Activated T-cell treated with anti-CD3 and anti-CD28 coated beads, Interleukin-2, amount 50 U/mL, for 4 hours (primary cell): ENCODE measurements at regions not wholly inside any gene's neighbourhood (a gene's known extent, or its start where the extent isn't known, plus 50 kb on each side); places are given as distances from the start of the nearest gene placed in this dataset.
A peak's percentile ranks its signal among the peaks of the same experiment; 100 is the strongest.
"Not testable (repeated sequence)": the region's sequence is repeated elsewhere in the genome, so short reads cannot be mapped to it uniquely, and the experiment has no call there.

Source experiments
- ATAC-seq, 2 donors: fragments of 200-7000 bp; cut with Tn5 transposase; one replicate each; pipeline ENCODE4 v1.10.0; 2021
- DNase-seq: peaks from one replicate; pipeline ENCODE4 v3.0.0-alpha.2; 2020
- H3K27me3 Mint-ChIP-seq: one replicate; pipeline ENCODE4 v1.8.0; 2021; ENCODE audit warnings: low read depth, mixed read lengths
- H3K36me3 Mint-ChIP-seq: one replicate; pipeline ENCODE4 v1.8.0; 2022; ENCODE audit warnings: mixed read lengths; ENCODE audit not compliant: insufficient read depth
- H3K4me1 Mint-ChIP-seq: one replicate; pipeline ENCODE4 v1.8.0; 2021; ENCODE audit warnings: low read depth, mixed read lengths
- H3K4me3 Mint-ChIP-seq: one replicate; pipeline ENCODE4 v1.8.0; 2021; ENCODE audit warnings: mild to moderate bottlenecking, moderate library complexity, mixed read lengths
- H3K9me3 Mint-ChIP-seq: one replicate; pipeline ENCODE4 v1.8.0; 2021; ENCODE audit warnings: mixed read lengths

GRCh38 chr9:34907044-34907443 is 51.0 kb upstream of the PHF24 start:
- Mint-ChIP-seq H3K4me3 (no peak overlapping the region), H3K27me3 (peaks cover 15% of the 10 kb centered on the region), H3K4me1 (no peaks in the 10 kb centered on the region), H3K9me3 (no peaks in the 10 kb centered on the region), H3K36me3 (no peaks in the 10 kb centered on the region)
- no peak for ATAC-seq
- DNase-seq: no peak

GRCh38 chr9:34899535-34900158 is 58.4 kb upstream of the PHF24 start:
- Mint-ChIP-seq H3K4me1 (no peaks in the 10 kb centered on the region), H3K27me3 (peaks cover 38% of the 10 kb centered on the region), H3K36me3 (no peaks in the 10 kb centered on the region), H3K9me3 (no peaks in the 10 kb centered on the region), H3K4me3 (no peak overlapping the region)
- ATAC-seq: peak; percentile 100
- DNase-seq: peak; percentile 75

- no peak for ATAC-seq
- H3K36me3 Mint-ChIP-seq: no peaks in the 10 kb centered on the region
- H3K4me1 Mint-ChIP-seq: no peaks in the 10 kb centered on the region
- no peak overlapping the region for H3K4me3 Mint-ChIP-seq
- peaks cover 40% of the 10 kb centered on the region for H3K27me3 Mint-ChIP-seq
- no peaks in the 10 kb centered on the region for H3K9me3 Mint-ChIP-seq
- DNase-seq: no peak
Observed at GRCh38 chr9:34898846-34899245, 59.2 kb upstream of the PHF24 start.

GRCh38 chr9:34896112-34896511 is 62.0 kb upstream of the PHF24 start:
- Mint-ChIP-seq H3K27me3 (peaks cover 48% of the 10 kb centered on the region), H3K4me1 (no peaks in the 10 kb centered on the region), H3K36me3 (no peaks in the 10 kb centered on the region), H3K9me3 (no peaks in the 10 kb centered on the region), H3K4me3 (no peak overlapping the region)
- ATAC-seq (no peak), DNase-seq (no peak)

GRCh38 chr9:34892886-34893285 is 65.2 kb upstream of the PHF24 start:
- DNase-seq (no peak), ATAC-seq (no peak)
- H3K36me3 Mint-ChIP-seq: no peaks in the 10 kb centered on the region
- no peaks in the 10 kb centered on the region for H3K4me1 Mint-ChIP-seq
- no peaks in the 10 kb centered on the region for H3K9me3 Mint-ChIP-seq
- H3K4me3 Mint-ChIP-seq: no peak overlapping the region
- peaks cover 32% of the 10 kb centered on the region for H3K27me3 Mint-ChIP-seq

GRCh38 chr9:34891386-34891785 is 66.7 kb upstream of the PHF24 start:
- no peaks in the 10 kb centered on the region for H3K9me3 Mint-ChIP-seq
- H3K27me3 Mint-ChIP-seq: peaks cover 22% of the 10 kb centered on the region
- H3K4me1 Mint-ChIP-seq: no peaks in the 10 kb centered on the region
- DNase-seq: no peak
- no peak for ATAC-seq
- no peaks in the 10 kb centered on the region for H3K36me3 Mint-ChIP-seq
- no peak overlapping the region for H3K4me3 Mint-ChIP-seq

- ATAC-seq (no peak), DNase-seq (no peak)
- no peaks in the 10 kb centered on the region for H3K9me3 Mint-ChIP-seq
- no peaks in the 10 kb centered on the region for H3K36me3 Mint-ChIP-seq
- peaks cover under 1% of the 10 kb centered on the region for H3K27me3 Mint-ChIP-seq
- H3K4me1 Mint-ChIP-seq: no peaks in the 10 kb centered on the region
- no peak overlapping the region for H3K4me3 Mint-ChIP-seq
Observed at GRCh38 chr9:34887841-34888240, 70.2 kb upstream of the PHF24 start.

- Mint-ChIP-seq H3K36me3 (no peaks in the 10 kb centered on the region), H3K4me3 (no peak overlapping the region), H3K27me3 (peaks cover 2% of the 10 kb centered on the region), H3K4me1 (no peaks in the 10 kb centered on the region), H3K9me3 (no peaks in the 10 kb centered on the region)
- DNase-seq: no peak
- peak; percentile 84 to 94 for ATAC-seq
Observed at GRCh38 chr9:34884747-34885189, 73.3 kb upstream of the PHF24 start.

- H3K4me3 Mint-ChIP-seq: no peak overlapping the region
- peaks cover 13% of the 10 kb centered on the region for H3K27me3 Mint-ChIP-seq
- DNase-seq: no peak
- H3K4me1 Mint-ChIP-seq: no peaks in the 10 kb centered on the region
- no peak for ATAC-seq
- no peaks in the 10 kb centered on the region for H3K36me3 Mint-ChIP-seq
- H3K9me3 Mint-ChIP-seq: no peaks in the 10 kb centered on the region
Observed at GRCh38 chr9:34876096-34876495, 82.0 kb upstream of the PHF24 start.

- no peak overlapping the region for H3K4me3 Mint-ChIP-seq
- no peaks in the 10 kb centered on the region for H3K4me1 Mint-ChIP-seq
- ATAC-seq (no peak), DNase-seq (no peak)
- peaks cover 9% of the 10 kb centered on the region for H3K27me3 Mint-ChIP-seq
- H3K9me3 Mint-ChIP-seq: peaks cover 3% of the 10 kb centered on the region
- H3K36me3 Mint-ChIP-seq: no peaks in the 10 kb centered on the region
Observed at GRCh38 chr9:34869390-34869789, 88.7 kb upstream of the PHF24 start.

GRCh38 chr9:34866614-34867013 is 91.5 kb upstream of the PHF24 start:
- Mint-ChIP-seq H3K9me3 (peaks cover 13% of the 10 kb centered on the region), H3K4me3 (no peak overlapping the region), H3K27me3 (peaks cover 16% of the 10 kb centered on the region), H3K36me3 (peaks cover 4% of the 10 kb centered on the region), H3K4me1 (no peaks in the 10 kb centered on the region)
- DNase-seq (no peak), ATAC-seq (no peak)

GRCh38 chr9:34863426-34863825 is 94.7 kb upstream of the PHF24 start:
- ATAC-seq: no peak
- Mint-ChIP-seq H3K4me3 (no peak overlapping the region), H3K9me3 (peaks cover 13% of the 10 kb centered on the region), H3K27me3 (peaks cover 31% of the 10 kb centered on the region), H3K36me3 (peaks cover 4% of the 10 kb centered on the region), H3K4me1 (no peaks in the 10 kb centered on the region)
- no peak for DNase-seq

- ATAC-seq: no peak
- Mint-ChIP-seq H3K4me3 (no peak overlapping the region), H3K36me3 (peaks cover 4% of the 10 kb centered on the region), H3K4me1 (no peaks in the 10 kb centered on the region), H3K9me3 (peaks cover 13% of the 10 kb centered on the region), H3K27me3 (peaks cover 35% of the 10 kb centered on the region)
- no peak for DNase-seq
Observed at GRCh38 chr9:34862836-34863235, 95.2 kb upstream of the PHF24 start.

GRCh38 chr9:34862043-34862442 is 96.0 kb upstream of the PHF24 start:
- Mint-ChIP-seq H3K27me3 (peaks cover 35% of the 10 kb centered on the region), H3K4me3 (no peak overlapping the region), H3K4me1 (no peaks in the 10 kb centered on the region), H3K9me3 (peaks cover 17% of the 10 kb centered on the region), H3K36me3 (peaks cover 4% of the 10 kb centered on the region)
- no peak for ATAC-seq
- DNase-seq: no peak

- H3K9me3 Mint-ChIP-seq, H3K4me1 Mint-ChIP-seq, H3K36me3 Mint-ChIP-seq, H3K4me3 Mint-ChIP-seq, ATAC-seq, DNase-seq: not testable (repeated sequence)
- peaks cover 29% of the 10 kb centered on the region for H3K27me3 Mint-ChIP-seq
Observed at GRCh38 chr9:34855016-34855415, 103.1 kb upstream of the PHF24 start.

- no peaks in the 10 kb centered on the region for H3K9me3 Mint-ChIP-seq
- H3K27me3 Mint-ChIP-seq: peaks cover 4% of the 10 kb centered on the region
- H3K4me3 Mint-ChIP-seq: no peak overlapping the region
- no peaks in the 10 kb centered on the region for H3K4me1 Mint-ChIP-seq
- DNase-seq: no peak
- ATAC-seq: no peak
- H3K36me3 Mint-ChIP-seq: no peaks in the 10 kb centered on the region
Observed at GRCh38 chr9:34830068-34830467, 120.1 kb upstream of the CCL21 start.
